Chondrocyte (in vitro differentiated cells): ENCODE measurements at regions not wholly inside any gene's neighbourhood (a gene's known extent, or its start where the extent isn't known, plus 50 kb on each side); places are given as distances from the start of the nearest gene placed in this dataset.
"Not testable (repeated sequence)": the region's sequence is repeated elsewhere in the genome, so short reads cannot be mapped to it uniquely, and the experiment has no call there.

Experiments used
- DNase-seq: peaks from one replicate; pipeline ENCODE4 v3.0.0; 2021; ENCODE audit warnings: mixed read lengths, low spot score
- H3K27ac Mint-ChIP-seq: one replicate; pipeline ENCODE4 v1.8.0; 2021; ENCODE audit warnings: mild to moderate bottlenecking, moderate library complexity, mixed read lengths; ENCODE audit not compliant: unreplicated experiment
- H3K27me3 Mint-ChIP-seq: 2 replicates; pipeline ENCODE4 v1.8.0; 2021; ENCODE audit warnings: low read depth, mixed read lengths
- H3K36me3 Mint-ChIP-seq: 2 replicates; pipeline ENCODE4 v1.8.0; 2021; ENCODE audit warnings: low read depth, mixed read lengths
- H3K4me1 Mint-ChIP-seq: 2 replicates; pipeline ENCODE4 v1.8.0; 2021; ENCODE audit warnings: low read depth, mild to moderate bottlenecking, mixed read lengths
- H3K4me3 Mint-ChIP-seq: one replicate; pipeline ENCODE4 v1.8.0; 2021; ENCODE audit warnings: mild to moderate bottlenecking, moderate library complexity, mixed read lengths; ENCODE audit not compliant: unreplicated experiment
- H3K9me3 Mint-ChIP-seq: 2 replicates; pipeline ENCODE4 v1.8.0; 2021; ENCODE audit warnings: low read depth, mixed read lengths
- CTCF ChIP-seq: fragments of 200-600 bp; sonication (generic); IDR thresholded peaks from 2 replicates; pipeline ENCODE4 v1.5.0; 2021; ENCODE audit warnings: antibody characterized with exemption, mild to moderate bottlenecking, moderate library complexity

GRCh38 chr3:153919773-153920172, 201.4 kb upstream of the ARHGEF26 start:
- Mint-ChIP-seq H3K4me1 (no peaks in the 10 kb centered on the region), H3K27ac (no peak overlapping the region), H3K9me3 (peaks cover 5% of the 10 kb centered on the region), H3K4me3 (no peak overlapping the region), H3K36me3 (no peaks in the 10 kb centered on the region), H3K27me3 (peaks cover 8% of the 10 kb centered on the region)
- DNase-seq, result no peak
- no peak for TF ChIP-seq CTCF

GRCh38 chr3:153921826-153922225, 199.4 kb upstream of the ARHGEF26 start:
- H3K4me1 Mint-ChIP-seq, result no peaks in the 10 kb centered on the region
- TF ChIP-seq CTCF, result no peak
- peaks cover 7% of the 10 kb centered on the region for H3K9me3 Mint-ChIP-seq

GRCh38 chr3:153925841-153926514, 195.2 kb upstream of the ARHGEF26 start:
- H3K27me3 Mint-ChIP-seq, result peaks cover 5% of the 10 kb centered on the region
- no peak for TF ChIP-seq CTCF
- H3K36me3 Mint-ChIP-seq, result no peaks in the 10 kb centered on the region
- H3K27ac Mint-ChIP-seq, result no peak overlapping the region
- no peak for DNase-seq
- no peak overlapping the region for H3K4me3 Mint-ChIP-seq
- peaks cover 3% of the 10 kb centered on the region for H3K9me3 Mint-ChIP-seq
- H3K4me1 Mint-ChIP-seq, result no peaks in the 10 kb centered on the region

More at GRCh38 chr3:153921826-153922225, 199.4 kb upstream of the ARHGEF26 start:
- no peaks in the 10 kb centered on the region for H3K36me3 Mint-ChIP-seq
- H3K27me3 Mint-ChIP-seq, result peaks cover 6% of the 10 kb centered on the region
- DNase-seq, result no peak
- no peak overlapping the region for H3K27ac Mint-ChIP-seq
- no peak overlapping the region for H3K4me3 Mint-ChIP-seq

- no peak for DNase-seq
- Mint-ChIP-seq H3K36me3 (no peaks in the 10 kb centered on the region), H3K4me3 (no peak overlapping the region)
Observed at GRCh38 chr3:153927107-153927506, 194.1 kb upstream of the ARHGEF26 start.

GRCh38 chr3:153928851-153929250, 192.3 kb upstream of the ARHGEF26 start:
- Mint-ChIP-seq H3K27ac (no peak overlapping the region), H3K4me1 (no peaks in the 10 kb centered on the region), H3K27me3 (peaks cover 13% of the 10 kb centered on the region), H3K4me3 (no peak overlapping the region), H3K9me3 (peaks cover 3% of the 10 kb centered on the region), H3K36me3 (no peaks in the 10 kb centered on the region)
- no peak for TF ChIP-seq CTCF
- DNase-seq, result no peak

More at GRCh38 chr3:153927107-153927506, 194.1 kb upstream of the ARHGEF26 start:
- H3K27ac Mint-ChIP-seq, result no peak overlapping the region
- peaks cover 3% of the 10 kb centered on the region for H3K9me3 Mint-ChIP-seq
- TF ChIP-seq CTCF, result peak; percentile 67
- H3K4me1 Mint-ChIP-seq, result no peaks in the 10 kb centered on the region
- peaks cover 10% of the 10 kb centered on the region for H3K27me3 Mint-ChIP-seq

GRCh38 chr3:153933481-153933880, 187.7 kb upstream of the ARHGEF26 start:
- not testable (repeated sequence) for H3K27ac Mint-ChIP-seq, H3K4me1 Mint-ChIP-seq, DNase-seq, H3K4me3 Mint-ChIP-seq, H3K9me3 Mint-ChIP-seq, H3K36me3 Mint-ChIP-seq
- H3K27me3 Mint-ChIP-seq, result peaks cover 16% of the 10 kb centered on the region
